ENCODE measurements at regions not wholly inside any gene's neighbourhood (a gene's known extent, or its start where the extent isn't known, plus 50 kb on each side); places are given as distances from the start of the nearest gene placed in this dataset.
A peak's percentile ranks its signal among the peaks of the same experiment; 100 is the strongest.

DNA sequence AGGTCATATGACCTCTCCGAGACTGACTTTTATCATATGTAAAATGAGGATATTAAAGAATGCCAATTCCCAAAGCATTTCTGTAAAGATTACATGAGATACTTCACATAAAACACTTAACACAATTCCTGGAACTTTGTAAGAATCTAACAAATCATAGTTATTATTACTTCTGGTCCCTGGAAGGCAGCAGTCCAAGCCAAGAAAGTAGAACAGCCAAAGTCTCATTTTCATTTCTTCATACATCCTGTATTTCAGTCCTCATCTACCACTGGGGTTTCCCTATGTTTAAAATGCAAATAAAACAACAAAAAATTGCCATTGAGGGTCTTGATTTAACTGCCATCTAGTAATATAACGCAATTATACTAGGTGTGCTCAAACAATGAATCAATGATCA is 179.5 kb downstream of the MARCHF11 start:
- TF ChIP-seq EZH2 (IDR thresholded peaks at IDR 0.05; ENCODE audit: borderline replicate concordance, insufficient read depth, low read length, poor library complexity, severe bottlenecking) (no peak), SMC3 (conservative IDR thresholded peaks at IDR 0.05; ENCODE audit: poor library complexity) (no peak)
- H3K27ac ChIP-seq (ENCODE audit: low read length) = no peak overlapping the region
- H3F3A ChIP-seq (ENCODE audit: insufficient read depth, low read length, poor library complexity, severe bottlenecking) = no peaks in the 10 kb centered on the region
- H2AFZ ChIP-seq (ENCODE audit: low read depth, low read length) = no peak overlapping the region
- H3K9me2 ChIP-seq (ENCODE audit: insufficient read depth, low read length) = no peaks in the 10 kb centered on the region
- no peaks in the 10 kb centered on the region for H3K36me3 ChIP-seq (ENCODE audit: insufficient read depth, low read length)
- no peaks in the 10 kb centered on the region for H3K9me3 ChIP-seq (ENCODE audit: low read length)
- no peaks in the 10 kb centered on the region for H4K20me1 ChIP-seq (ENCODE audit: insufficient read depth)
- no peaks in the 10 kb centered on the region for H3K27me3 ChIP-seq (ENCODE audit: insufficient read depth, low read depth, low read length)
- H3K4me3 ChIP-seq (ENCODE audit: low read length) = no peak overlapping the region
- H3K9ac ChIP-seq (ENCODE audit: low read length) = no peak overlapping the region
- no peaks in the 10 kb centered on the region for H3K79me2 ChIP-seq (replicated peaks; ENCODE audit: insufficient read depth, low read length)
- no peak overlapping the region for H3K4me2 ChIP-seq (ENCODE audit: low read length)

DNA sequence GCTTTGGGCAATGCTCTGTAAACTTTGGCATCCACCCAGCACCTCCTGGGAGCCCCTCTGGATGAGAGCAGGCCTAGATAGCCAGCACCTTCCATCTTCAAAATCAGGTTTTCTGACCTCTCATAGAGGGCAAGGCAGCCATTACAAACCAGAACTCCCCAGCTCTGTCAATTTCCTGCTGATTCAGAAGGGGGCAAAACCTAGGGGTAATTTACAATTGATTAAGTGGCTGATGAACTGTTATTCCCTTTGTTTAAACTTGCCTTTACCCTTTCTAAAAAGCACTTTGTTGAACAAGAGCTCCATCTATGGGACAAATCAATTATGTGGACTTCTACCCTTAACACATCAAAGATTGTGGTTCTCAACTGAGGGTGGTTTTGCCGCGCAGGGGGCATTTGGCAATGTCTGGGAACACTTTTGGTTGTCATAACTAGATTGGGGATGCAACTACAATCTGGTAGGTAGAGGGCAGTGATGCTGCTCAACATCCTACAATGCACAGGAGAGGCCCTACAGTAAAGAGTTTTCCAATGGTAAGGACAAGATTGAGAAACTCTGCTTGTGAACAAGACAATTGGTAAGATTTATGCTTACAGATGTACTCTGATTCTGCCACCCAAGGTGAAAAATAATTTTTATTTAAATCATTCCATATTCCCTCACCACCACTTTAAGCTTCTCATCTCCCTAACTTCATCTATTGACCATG is 184.1 kb downstream of the MARCHF11 start:
- no peaks in the 10 kb centered on the region for H3K9me2 ChIP-seq (ENCODE audit: insufficient read depth, low read length)
- TF ChIP-seq RAD21 (conservative IDR thresholded peaks at IDR 0.05) (peak; percentile 64), SMC3 (conservative IDR thresholded peaks at IDR 0.05; ENCODE audit: poor library complexity) (peak; percentile 51), MXI1 (conservative IDR thresholded peaks at IDR 0.05; ENCODE audit: poor library complexity, severe bottlenecking) (no peak)
- TF ChIP-seq, protein P1, sequence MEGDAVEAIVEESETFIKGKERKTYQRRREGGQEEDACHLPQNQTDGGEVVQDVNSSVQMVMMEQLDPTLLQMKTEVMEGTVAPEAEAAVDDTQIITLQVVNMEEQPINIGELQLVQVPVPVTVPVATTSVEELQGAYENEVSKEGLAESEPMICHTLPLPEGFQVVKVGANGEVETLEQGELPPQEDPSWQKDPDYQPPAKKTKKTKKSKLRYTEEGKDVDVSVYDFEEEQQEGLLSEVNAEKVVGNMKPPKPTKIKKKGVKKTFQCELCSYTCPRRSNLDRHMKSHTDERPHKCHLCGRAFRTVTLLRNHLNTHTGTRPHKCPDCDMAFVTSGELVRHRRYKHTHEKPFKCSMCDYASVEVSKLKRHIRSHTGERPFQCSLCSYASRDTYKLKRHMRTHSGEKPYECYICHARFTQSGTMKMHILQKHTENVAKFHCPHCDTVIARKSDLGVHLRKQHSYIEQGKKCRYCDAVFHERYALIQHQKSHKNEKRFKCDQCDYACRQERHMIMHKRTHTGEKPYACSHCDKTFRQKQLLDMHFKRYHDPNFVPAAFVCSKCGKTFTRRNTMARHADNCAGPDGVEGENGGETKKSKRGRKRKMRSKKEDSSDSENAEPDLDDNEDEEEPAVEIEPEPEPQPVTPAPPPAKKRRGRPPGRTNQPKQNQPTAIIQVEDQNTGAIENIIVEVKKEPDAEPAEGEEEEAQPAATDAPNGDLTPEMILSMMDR (IDR thresholded peaks at IDR 0.05; ENCODE audit: poor library complexity, severe bottlenecking) = peak; percentile 61
- no peak overlapping the region for H3K27ac ChIP-seq (ENCODE audit: low read length)
- H3K36me3 ChIP-seq (ENCODE audit: insufficient read depth, low read length) = no peaks in the 10 kb centered on the region
- no peaks in the 10 kb centered on the region for H3F3A ChIP-seq (ENCODE audit: insufficient read depth, low read length, poor library complexity, severe bottlenecking)
- no peaks in the 10 kb centered on the region for H3K79me2 ChIP-seq (replicated peaks; ENCODE audit: insufficient read depth, low read length)
- no peak overlapping the region for H3K4me3 ChIP-seq (ENCODE audit: low read length)
- no peak overlapping the region for H2AFZ ChIP-seq (ENCODE audit: low read depth, low read length)
- no peak overlapping the region for H3K9ac ChIP-seq (ENCODE audit: low read length)
- no peak overlapping the region for H3K4me2 ChIP-seq (ENCODE audit: low read length)
- H3K9me3 ChIP-seq (ENCODE audit: low read length) = no peaks in the 10 kb centered on the region
- H3K27me3 ChIP-seq (ENCODE audit: insufficient read depth, low read depth, low read length) = no peaks in the 10 kb centered on the region
- H4K20me1 ChIP-seq (ENCODE audit: insufficient read depth) = no peaks in the 10 kb centered on the region

GRCh38 chr5:15993919-15994318 is 185.7 kb downstream of the MARCHF11 start:
- TF ChIP-seq SMC3 (conservative IDR thresholded peaks at IDR 0.05; ENCODE audit: poor library complexity) (no peak), RAD21 (conservative IDR thresholded peaks at IDR 0.05) (no peak), MXI1 (conservative IDR thresholded peaks at IDR 0.05; ENCODE audit: poor library complexity, severe bottlenecking) (no peak), EP300 (conservative IDR thresholded peaks at IDR 0.05; ENCODE audit: poor library complexity, severe bottlenecking) (no peak), EZH2 (IDR thresholded peaks at IDR 0.05; ENCODE audit: borderline replicate concordance, insufficient read depth, low read length, poor library complexity, severe bottlenecking) (no peak), POLR2AphosphoS5 (IDR thresholded peaks at IDR 0.05) (no peak), TAF1 (IDR thresholded peaks at IDR 0.05; ENCODE audit: low read depth) (no peak)
- TF ChIP-seq, protein P2, sequence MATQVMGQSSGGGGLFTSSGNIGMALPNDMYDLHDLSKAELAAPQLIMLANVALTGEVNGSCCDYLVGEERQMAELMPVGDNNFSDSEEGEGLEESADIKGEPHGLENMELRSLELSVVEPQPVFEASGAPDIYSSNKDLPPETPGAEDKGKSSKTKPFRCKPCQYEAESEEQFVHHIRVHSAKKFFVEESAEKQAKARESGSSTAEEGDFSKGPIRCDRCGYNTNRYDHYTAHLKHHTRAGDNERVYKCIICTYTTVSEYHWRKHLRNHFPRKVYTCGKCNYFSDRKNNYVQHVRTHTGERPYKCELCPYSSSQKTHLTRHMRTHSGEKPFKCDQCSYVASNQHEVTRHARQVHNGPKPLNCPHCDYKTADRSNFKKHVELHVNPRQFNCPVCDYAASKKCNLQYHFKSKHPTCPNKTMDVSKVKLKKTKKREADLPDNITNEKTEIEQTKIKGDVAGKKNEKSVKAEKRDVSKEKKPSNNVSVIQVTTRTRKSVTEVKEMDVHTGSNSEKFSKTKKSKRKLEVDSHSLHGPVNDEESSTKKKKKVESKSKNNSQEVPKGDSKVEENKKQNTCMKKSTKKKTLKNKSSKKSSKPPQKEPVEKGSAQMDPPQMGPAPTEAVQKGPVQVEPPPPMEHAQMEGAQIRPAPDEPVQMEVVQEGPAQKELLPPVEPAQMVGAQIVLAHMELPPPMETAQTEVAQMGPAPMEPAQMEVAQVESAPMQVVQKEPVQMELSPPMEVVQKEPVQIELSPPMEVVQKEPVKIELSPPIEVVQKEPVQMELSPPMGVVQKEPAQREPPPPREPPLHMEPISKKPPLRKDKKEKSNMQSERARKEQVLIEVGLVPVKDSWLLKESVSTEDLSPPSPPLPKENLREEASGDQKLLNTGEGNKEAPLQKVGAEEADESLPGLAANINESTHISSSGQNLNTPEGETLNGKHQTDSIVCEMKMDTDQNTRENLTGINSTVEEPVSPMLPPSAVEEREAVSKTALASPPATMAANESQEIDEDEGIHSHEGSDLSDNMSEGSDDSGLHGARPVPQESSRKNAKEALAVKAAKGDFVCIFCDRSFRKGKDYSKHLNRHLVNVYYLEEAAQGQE (IDR thresholded peaks at IDR 0.05; ENCODE audit: borderline replicate concordance) = no peak
- TF ChIP-seq, protein P1 (IDR thresholded peaks at IDR 0.05; ENCODE audit: poor library complexity, severe bottlenecking) = no peak
- Histone ChIP-seq H3F3A (ENCODE audit: insufficient read depth, low read length, poor library complexity, severe bottlenecking) (no peaks in the 10 kb centered on the region), H3K9me2 (ENCODE audit: insufficient read depth, low read length) (no peaks in the 10 kb centered on the region), H3K27ac (ENCODE audit: low read length) (no peak overlapping the region), H2AFZ (ENCODE audit: low read depth, low read length) (no peak overlapping the region), H3K9ac (ENCODE audit: low read length) (no peak overlapping the region), H3K4me2 (ENCODE audit: low read length) (no peak overlapping the region), H3K36me3 (ENCODE audit: insufficient read depth, low read length) (no peaks in the 10 kb centered on the region), H3K79me2 (replicated peaks; ENCODE audit: insufficient read depth, low read length) (no peaks in the 10 kb centered on the region), H3K9me3 (ENCODE audit: low read length) (no peaks in the 10 kb centered on the region), H4K20me1 (ENCODE audit: insufficient read depth) (no peaks in the 10 kb centered on the region), H3K4me3 (ENCODE audit: low read length) (no peak overlapping the region), H3K27me3 (ENCODE audit: insufficient read depth, low read depth, low read length) (no peaks in the 10 kb centered on the region)

Measured in neural cell (in vitro differentiated cells).